Endothelial cell of umbilical vein (primary cell): ENCODE measurements at regions not wholly inside any gene's neighbourhood (a gene's known extent, or its start where the extent isn't known, plus 50 kb on each side); places are given as distances from the start of the nearest gene placed in this dataset.

ENCODE experiments used
- BruUV-seq: library from RNA; stranded (reverse); fragments of 400-500 nt; replicated peaks from 2 replicates; lab custom pipeline; 2021; lab: Mats Ljungman, UMichigan
- CTCF ChIA-PET: fragments of 300-600, 350-600 bp; sonication (Branson Sonifier 250); formaldehyde crosslinking; loops from one replicate; lab custom pipeline; 2021; ENCODE audit warnings: antibody characterized with exemption, inconsistent platforms; lab: Charles Lee
- POLR2A ChIA-PET: fragments of 300-600, 350-600 bp; sonication (Branson Sonifier 250); formaldehyde crosslinking; loops from one replicate; lab custom pipeline; 2021; ENCODE audit warnings: antibody characterized with exemption, inconsistent platforms; lab: Charles Lee
- DNase-seq: peaks from one replicate; pipeline ENCODE4 v3.0.0-alpha.2; 2011; ENCODE audit warnings: low read depth, low spot score
- FAIRE-seq: peaks from 2 replicates; lab custom pipeline; 2011; peaks lifted over from hg19 to GRCh38; lab: Jason Lieb, UNC
- H2AFZ ChIP-seq: 2 replicates; pipeline ENCODE4 v1.6.0; 2012; ENCODE audit warnings: low read depth, low read length, control low read depth, inconsistent platforms
- H3K27ac ChIP-seq: 2 replicates; pipeline ENCODE4 v1.5.1; 2011; ENCODE audit warnings: low read depth, mild to moderate bottlenecking, control low read depth, low read length, moderate library complexity; ENCODE audit not compliant: insufficient read depth
- H3K27me3 ChIP-seq, 2 experiments: 2 replicates each; pipeline versions ENCODE4 v1.6.0 to v1.6.1; 2011; ENCODE audit warnings: low read length in 2 of 2, mixed read lengths in 1 of 2; ENCODE audit not compliant: control insufficient read depth in 2 of 2, insufficient read depth in 2 of 2
- H3K36me3 ChIP-seq, 2 experiments: 2 replicates in 1 of 2; 3 replicates in 1 of 2; pipeline ENCODE4 v1.5.1; 2011; ENCODE audit warnings: low read length in 2 of 2, mild to moderate bottlenecking in 1 of 2, moderate library complexity in 1 of 2; ENCODE audit not compliant: control insufficient read depth in 2 of 2, insufficient read depth in 2 of 2; ENCODE audit errors: extremely low read depth in 1 of 2
- H3K4me1 ChIP-seq: 3 replicates; pipeline ENCODE4 v1.5.1; 2011; ENCODE audit warnings: mild to moderate bottlenecking, low read length; ENCODE audit not compliant: control insufficient read depth, insufficient read depth; ENCODE audit errors: extremely low read depth
- H3K4me2 ChIP-seq: 2 replicates; pipeline ENCODE4 v1.6.1; 2011; ENCODE audit warnings: low read length, control low read depth, mixed read lengths; ENCODE audit not compliant: insufficient read depth
- H3K4me3 ChIP-seq, 3 experiments: fragments of 200-600 bp in 1 of 3; sonication (generic), shearing (Covaris generic) in 1 of 3; replicated peaks in 1 of 3; 2 replicates each; pipeline ENCODE4 v1.5.1; 2011 to 2016; ENCODE audit warnings: control low read depth in 3 of 3, low read length in 3 of 3, mild to moderate bottlenecking in 2 of 3, inconsistent platforms in 1 of 3, low read depth in 1 of 3, moderate library complexity in 1 of 3; ENCODE audit not compliant: insufficient read depth in 1 of 3
- H3K79me2 ChIP-seq: 2 replicates; pipeline ENCODE4 v1.6.0; 2012; ENCODE audit warnings: low read length, inconsistent platforms; ENCODE audit not compliant: control insufficient read depth, insufficient read depth
- H3K9ac ChIP-seq: replicated peaks from 2 replicates; pipeline ENCODE3; 2011; ENCODE audit warnings: low read length, control low read depth; ENCODE audit not compliant: insufficient read depth; ENCODE audit errors: extremely low read depth
- H3K9me1 ChIP-seq: replicated peaks from 3 replicates; pipeline ENCODE4 v1.6.0; 2011; ENCODE audit warnings: mild to moderate bottlenecking, low read length; ENCODE audit not compliant: control insufficient read depth, insufficient read depth; ENCODE audit errors: extremely low read depth
- H3K9me3 ChIP-seq: replicated peaks from 2 replicates; pipeline ENCODE4 v1.5.1; 2012; ENCODE audit warnings: low read length, inconsistent platforms; ENCODE audit not compliant: control insufficient read depth, insufficient read depth
- H4K20me1 ChIP-seq: replicated peaks from 2 replicates; pipeline ENCODE3; 2011; ENCODE audit warnings: mild to moderate bottlenecking, low read length; ENCODE audit not compliant: control insufficient read depth, insufficient read depth; ENCODE audit errors: extremely low read depth
- EZH2 ChIP-seq: IDR thresholded peaks from 2 replicates; pipeline ENCODE4 v1.6.1; 2012; ENCODE audit warnings: borderline replicate concordance, low read depth, mild to moderate bottlenecking, moderate library complexity, low read length, inconsistent platforms; ENCODE audit not compliant: severe bottlenecking
- FOS ChIP-seq: IDR thresholded peaks from 2 replicates; pipeline ENCODE4 v1.6.1; 2011; ENCODE audit warnings: mild to moderate bottlenecking, low read length, moderate library complexity, borderline replicate concordance; ENCODE audit not compliant: insufficient read depth
- GATA2 ChIP-seq: IDR thresholded peaks from 2 replicates; pipeline ENCODE4 v1.7.0; 2011; ENCODE audit warnings: low read depth, mild to moderate bottlenecking, moderate library complexity, mixed read lengths, low read length; ENCODE audit not compliant: insufficient read length, insufficient read depth
- JUN ChIP-seq: IDR thresholded peaks from 2 replicates; pipeline ENCODE4 v1.6.1; 2011; ENCODE audit warnings: borderline replicate concordance, low read depth; ENCODE audit not compliant: insufficient read length, insufficient read depth
- MYC ChIP-seq: IDR thresholded peaks from one replicate; pipeline ENCODE4 v1.6.1; 2011; ENCODE audit warnings: mild to moderate bottlenecking, low read depth, low read length
- POLR2A ChIP-seq: IDR thresholded peaks from 2 replicates; pipeline ENCODE4 v1.6.1; 2012; ENCODE audit warnings: low read depth, mild to moderate bottlenecking, control low read depth, low read length
- POLR2AphosphoS5 ChIP-seq: IDR thresholded peaks from 2 replicates; pipeline ENCODE4 v1.6.1; 2012; ENCODE audit warnings: low read depth, mild to moderate bottlenecking, control low read depth, low read length, moderate library complexity; ENCODE audit not compliant: insufficient read depth
- dilution Hi-C: fragments of 300-500 bp; cut with MboI; formaldehyde crosslinking; loops from one replicate; pipeline ENCODE4 v1.15.0; 2019; ENCODE audit warnings: low sequenced_read_pairs; ENCODE audit not compliant: extremely low pct_ligation_motif_present
- intact Hi-C: fragments of 100-400 bp; cut with micrococcal nuclease; formaldehyde crosslinking; loops from one replicate; pipeline ENCODE4 v1.10.0; 2022
- TF ChIP-seq, protein P1 (sequence below), 2 donors: IDR thresholded peaks; 1 replicate in 1 of 2; 2 replicates in 1 of 2; pipeline ENCODE4 v1.5.1; 2011; ENCODE audit warnings: low read length in 2 of 2, mild to moderate bottlenecking in 2 of 2, moderate library complexity in 2 of 2, control low read depth in 1 of 2, inconsistent platforms in 1 of 2, low read depth in 1 of 2; ENCODE audit not compliant: insufficient read depth in 1 of 2; ENCODE audit errors: extremely low read depth in 1 of 2
- TF ChIP-seq, protein P2 (sequence below): IDR thresholded peaks from 2 replicates; pipeline ENCODE4 v1.6.1; 2011; ENCODE audit not compliant: insufficient read depth, insufficient read length

DNA sequence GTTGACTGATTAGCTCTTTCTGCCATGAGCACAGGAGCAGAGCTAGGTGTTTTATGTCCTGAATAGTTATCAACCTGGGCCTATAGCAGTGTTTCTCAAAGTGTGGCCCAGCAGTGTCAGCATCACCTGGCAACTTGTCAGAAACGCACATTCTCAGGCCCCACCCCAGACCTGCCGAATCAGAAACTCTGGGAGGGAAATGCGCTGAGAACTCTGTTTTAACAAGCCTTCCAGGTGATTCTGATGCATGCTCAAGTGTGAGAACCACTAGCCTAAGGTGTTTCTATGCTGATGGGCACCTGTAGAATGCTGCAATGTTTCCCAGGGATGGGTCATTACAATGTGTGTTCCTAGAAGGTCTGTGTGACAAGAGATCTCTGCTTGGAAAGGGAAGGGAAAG, 257.5 kb downstream of the MID1IP1 start:
- FAIRE-seq (no peak), DNase-seq (no peak)
- no peaks in the 10 kb centered on the region for H3K27me3 ChIP-seq
- intact Hi-C loops (no loop called here), dilution Hi-C loops (no loop called here)
- H4K20me1 ChIP-seq, result no peaks in the 10 kb centered on the region
- BruUV-seq, result no TSS peak
- H3K36me3 ChIP-seq, result no peaks in the 10 kb centered on the region
- H3K4me2 ChIP-seq, result no peak overlapping the region
- H3K9ac ChIP-seq, result no peak overlapping the region
- ChIA-PET CTCF (no interaction called here), POLR2A (no interaction called here)
- H3K27ac ChIP-seq, result no peak overlapping the region
- no peak for TF ChIP-seq EZH2
- no peak for TF ChIP-seq MYC
- no peak for TF ChIP-seq JUN
- TF ChIP-seq GATA2, result no peak
- TF ChIP-seq, protein P1, sequence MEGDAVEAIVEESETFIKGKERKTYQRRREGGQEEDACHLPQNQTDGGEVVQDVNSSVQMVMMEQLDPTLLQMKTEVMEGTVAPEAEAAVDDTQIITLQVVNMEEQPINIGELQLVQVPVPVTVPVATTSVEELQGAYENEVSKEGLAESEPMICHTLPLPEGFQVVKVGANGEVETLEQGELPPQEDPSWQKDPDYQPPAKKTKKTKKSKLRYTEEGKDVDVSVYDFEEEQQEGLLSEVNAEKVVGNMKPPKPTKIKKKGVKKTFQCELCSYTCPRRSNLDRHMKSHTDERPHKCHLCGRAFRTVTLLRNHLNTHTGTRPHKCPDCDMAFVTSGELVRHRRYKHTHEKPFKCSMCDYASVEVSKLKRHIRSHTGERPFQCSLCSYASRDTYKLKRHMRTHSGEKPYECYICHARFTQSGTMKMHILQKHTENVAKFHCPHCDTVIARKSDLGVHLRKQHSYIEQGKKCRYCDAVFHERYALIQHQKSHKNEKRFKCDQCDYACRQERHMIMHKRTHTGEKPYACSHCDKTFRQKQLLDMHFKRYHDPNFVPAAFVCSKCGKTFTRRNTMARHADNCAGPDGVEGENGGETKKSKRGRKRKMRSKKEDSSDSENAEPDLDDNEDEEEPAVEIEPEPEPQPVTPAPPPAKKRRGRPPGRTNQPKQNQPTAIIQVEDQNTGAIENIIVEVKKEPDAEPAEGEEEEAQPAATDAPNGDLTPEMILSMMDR (IDR thresholded peaks at IDR 0.05; ENCODE audit: extremely low read depth in 1 of 2, insufficient read depth in 1 of 2, low read depth in 1 of 2, low read length in 2 of 2), result no peak
- no peak for TF ChIP-seq POLR2AphosphoS5
- no peak for TF ChIP-seq POLR2A
- TF ChIP-seq, protein P2, sequence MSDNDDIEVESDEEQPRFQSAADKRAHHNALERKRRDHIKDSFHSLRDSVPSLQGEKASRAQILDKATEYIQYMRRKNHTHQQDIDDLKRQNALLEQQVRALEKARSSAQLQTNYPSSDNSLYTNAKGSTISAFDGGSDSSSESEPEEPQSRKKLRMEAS, result no peak
- no peak for TF ChIP-seq FOS
- H3K4me1 ChIP-seq, result no peaks in the 10 kb centered on the region
- H3K4me3 ChIP-seq, result no peak overlapping the region
- H2AFZ ChIP-seq, result no peak overlapping the region
- no peaks in the 10 kb centered on the region for H3K9me3 ChIP-seq
- no peaks in the 10 kb centered on the region for H3K79me2 ChIP-seq
- no peaks in the 10 kb centered on the region for H3K9me1 ChIP-seq
